ENCODE measurements at regions not wholly inside any gene's neighbourhood (a gene's known extent, or its start where the extent isn't known, plus 50 kb on each side); places are given as distances from the start of the nearest gene placed in this dataset.

DNA sequence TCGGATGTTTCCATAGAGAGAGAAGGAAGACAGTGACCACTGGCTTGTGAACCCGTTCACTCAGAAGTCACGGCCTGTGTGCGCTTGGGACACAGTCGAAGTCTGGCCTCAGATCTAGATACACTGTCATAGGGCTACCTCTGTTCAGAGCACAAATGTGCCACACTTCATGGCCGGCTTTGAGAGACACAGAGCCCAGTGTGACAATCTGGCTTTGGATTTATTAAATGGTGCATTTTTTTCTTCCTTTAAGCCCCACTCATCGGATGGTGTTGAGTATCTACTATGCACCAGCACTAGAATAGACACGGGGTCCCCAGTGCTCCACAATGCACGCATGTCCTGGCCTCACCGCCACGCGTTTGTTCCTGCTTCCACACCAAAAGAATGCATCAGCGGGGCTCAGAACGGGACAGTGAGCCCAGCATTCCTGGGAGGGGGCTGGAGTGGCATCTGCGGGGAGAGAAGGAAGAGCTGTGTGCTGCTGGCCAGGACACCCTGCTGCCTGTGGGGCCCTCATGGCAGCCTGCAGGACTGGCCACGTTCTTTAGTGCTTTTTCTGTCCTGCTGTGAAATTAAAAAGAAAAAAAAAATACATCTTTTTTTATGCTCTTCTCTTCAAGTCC is 738.9 kb upstream of the SALL3 start:
- no TSS peak for BruUV-seq (replicated peaks)
- no peak for TF ChIP-seq CTCF (IDR thresholded peaks at IDR 0.05; ENCODE audit: unreplicated experiment)
- ChIA-PET CTCF (no interaction called here), POLR2A (no interaction called here)
- Mint-ChIP-seq H3K36me3 (ENCODE audit: insufficient read depth, unreplicated experiment) (no peaks in the 10 kb centered on the region), H3K9me3 (ENCODE audit: unreplicated experiment) (peaks cover 25% of the 10 kb centered on the region), H3K27me3 (ENCODE audit: insufficient read depth, unreplicated experiment) (no peaks in the 10 kb centered on the region), H3K4me3 (ENCODE audit: unreplicated experiment) (no peak overlapping the region), H3K4me1 (ENCODE audit: insufficient read depth, unreplicated experiment) (no peaks in the 10 kb centered on the region), H3K27ac (ENCODE audit: low read depth, unreplicated experiment) (no peak overlapping the region)
- DNase-seq (ENCODE audit: unreplicated experiment) = no peak
- intact Hi-C loops (cut with micrococcal nuclease) = no loop called here

- no peak overlapping the region for H3K27ac Mint-ChIP-seq (ENCODE audit: low read depth, unreplicated experiment)
- H3K36me3 Mint-ChIP-seq (ENCODE audit: insufficient read depth, unreplicated experiment) = no peaks in the 10 kb centered on the region
- intact Hi-C loops (cut with micrococcal nuclease) = no loop called here
- ChIA-PET POLR2A (no interaction called here), CTCF (no interaction called here)
- BruUV-seq (replicated peaks) = no TSS peak
- no peak for TF ChIP-seq CTCF (IDR thresholded peaks at IDR 0.05; ENCODE audit: unreplicated experiment)
- H3K9me3 Mint-ChIP-seq (ENCODE audit: unreplicated experiment) = peaks cover 33% of the 10 kb centered on the region
- no peaks in the 10 kb centered on the region for H3K4me1 Mint-ChIP-seq (ENCODE audit: insufficient read depth, unreplicated experiment)
- no peaks in the 10 kb centered on the region for H3K27me3 Mint-ChIP-seq (ENCODE audit: insufficient read depth, unreplicated experiment)
- H3K4me3 Mint-ChIP-seq (ENCODE audit: unreplicated experiment) = no peak overlapping the region
- DNase-seq (ENCODE audit: unreplicated experiment) = no peak
Observed at GRCh38 chr18:78241535-78242253, 737.9 kb upstream of the SALL3 start.

DNA sequence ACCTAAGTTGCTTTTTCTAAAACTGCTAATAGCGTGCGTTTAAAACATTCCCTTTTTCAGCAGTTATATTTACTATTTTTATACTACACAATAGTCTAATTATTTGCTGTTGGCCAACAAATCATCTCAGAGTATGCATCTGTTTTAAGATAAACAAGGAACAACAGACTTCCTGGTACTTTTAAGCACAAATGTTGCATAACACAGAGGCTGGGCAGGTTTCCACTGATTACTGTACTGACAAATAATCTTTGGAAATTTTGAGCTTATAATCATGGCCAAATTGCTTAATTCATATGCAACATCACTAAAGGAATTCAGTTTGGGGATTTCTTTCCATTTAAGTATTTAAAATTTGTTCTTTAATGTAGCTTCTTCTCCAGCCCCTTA is 737.4 kb upstream of the SALL3 start:
- Mint-ChIP-seq H3K27me3 (ENCODE audit: insufficient read depth, unreplicated experiment) (no peaks in the 10 kb centered on the region), H3K9me3 (ENCODE audit: unreplicated experiment) (peaks cover 33% of the 10 kb centered on the region), H3K4me1 (ENCODE audit: insufficient read depth, unreplicated experiment) (no peaks in the 10 kb centered on the region), H3K27ac (ENCODE audit: low read depth, unreplicated experiment) (no peak overlapping the region), H3K36me3 (ENCODE audit: insufficient read depth, unreplicated experiment) (no peaks in the 10 kb centered on the region), H3K4me3 (ENCODE audit: unreplicated experiment) (no peak overlapping the region)
- TF ChIP-seq CTCF (IDR thresholded peaks at IDR 0.05; ENCODE audit: unreplicated experiment) = no peak
- DNase-seq (ENCODE audit: unreplicated experiment) = peak; percentile 25
- POLR2A ChIA-PET = no interaction called here
- intact Hi-C loops (cut with micrococcal nuclease) = no loop called here
- CTCF ChIA-PET = no interaction called here
- no TSS peak for BruUV-seq (replicated peaks)

DNA sequence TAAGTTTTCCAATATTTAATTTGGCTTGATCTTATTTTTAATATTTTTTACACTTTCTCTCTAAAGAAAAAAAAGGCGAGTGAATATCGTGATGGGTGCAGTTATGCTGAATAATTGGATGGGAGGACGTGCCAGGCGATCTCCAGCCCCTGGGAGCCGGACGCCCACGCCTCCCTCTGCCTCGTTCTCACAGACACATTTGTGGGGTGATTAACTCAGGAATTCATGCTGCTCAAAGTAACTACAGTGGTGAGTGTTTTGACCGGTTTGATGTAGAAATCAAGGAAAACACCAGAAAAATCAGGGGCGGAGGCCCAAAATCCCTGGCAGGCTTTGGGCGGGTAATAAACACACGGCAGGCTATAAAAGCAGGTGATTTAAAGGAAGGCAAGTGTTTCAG is 736.8 kb upstream of the SALL3 start:
- POLR2A ChIA-PET = no interaction called here
- no peak for TF ChIP-seq CTCF (IDR thresholded peaks at IDR 0.05; ENCODE audit: unreplicated experiment)
- Mint-ChIP-seq H3K27ac (ENCODE audit: low read depth, unreplicated experiment) (no peak overlapping the region), H3K9me3 (ENCODE audit: unreplicated experiment) (peaks cover 31% of the 10 kb centered on the region), H3K36me3 (ENCODE audit: insufficient read depth, unreplicated experiment) (no peaks in the 10 kb centered on the region), H3K27me3 (ENCODE audit: insufficient read depth, unreplicated experiment) (no peaks in the 10 kb centered on the region), H3K4me1 (ENCODE audit: insufficient read depth, unreplicated experiment) (no peaks in the 10 kb centered on the region), H3K4me3 (ENCODE audit: unreplicated experiment) (no peak overlapping the region)
- intact Hi-C loops (cut with micrococcal nuclease) = no loop called here
- BruUV-seq (replicated peaks) = no TSS peak
- CTCF ChIA-PET = no interaction called here
- DNase-seq (ENCODE audit: unreplicated experiment) = peak; percentile 26

Data from MCF 10A (cell line).